NCI-H524 (cell line): ENCODE measurements at regions not wholly inside any gene's neighbourhood (a gene's known extent, or its start where the extent isn't known, plus 50 kb on each side); places are given as distances from the start of the nearest gene placed in this dataset.
"Not testable (repeated sequence)": the region's sequence is repeated elsewhere in the genome, so short reads cannot be mapped to it uniquely, and the experiment has no call there.

Experiments
- DNase-seq, 2 experiments: peaks; one replicate each; lab custom pipeline; 2025; lab: John Stamatoyannopoulos, UW

- DNase-seq: no peak
Measured at GRCh38 chr12:131600160-131600532, 110.7 kb upstream of the SFSWAP start.

- DNase-seq: not testable (repeated sequence)
Measured at GRCh38 chr12:131601499-131601898, 109.4 kb upstream of the SFSWAP start.

- DNase-seq: no peak
Measured at GRCh38 chr12:131603106-131603938, 107.6 kb upstream of the SFSWAP start.

- no peak for DNase-seq
Measured at GRCh38 chr12:131603939-131604795, 106.7 kb upstream of the SFSWAP start.

- DNase-seq: no peak
Measured at GRCh38 chr12:131604859-131605258, 106.0 kb upstream of the SFSWAP start.

GRCh38 chr12:131605304-131605829 is 105.5 kb upstream of the SFSWAP start:
- no peak for DNase-seq

GRCh38 chr12:131606218-131606901 is 104.5 kb upstream of the SFSWAP start:
- no peak for DNase-seq

GRCh38 chr12:131607658-131608447 is 103.0 kb upstream of the SFSWAP start:
- DNase-seq: no peak

GRCh38 chr12:131608740-131609690 is 101.9 kb upstream of the SFSWAP start:
- peak in 1 of 2 experiments; percentile 13 for DNase-seq

GRCh38 chr12:131609762-131610161 is 101.1 kb upstream of the SFSWAP start:
- no peak for DNase-seq

GRCh38 chr12:131610181-131610580 is 100.7 kb upstream of the SFSWAP start:
- no peak for DNase-seq

- no peak for DNase-seq
Measured at GRCh38 chr12:131610891-131611290, 100.0 kb upstream of the SFSWAP start.

GRCh38 chr12:131611416-131612091 is 99.3 kb upstream of the SFSWAP start:
- DNase-seq: no peak

GRCh38 chr12:131612092-131612755 is 98.7 kb upstream of the SFSWAP start:
- DNase-seq: no peak

- no peak for DNase-seq
Measured at GRCh38 chr12:131613186-131613585, 97.7 kb upstream of the SFSWAP start.

GRCh38 chr12:131613678-131614077 is 97.2 kb upstream of the SFSWAP start:
- DNase-seq: no peak

GRCh38 chr12:131615326-131616042 is 95.4 kb upstream of the SFSWAP start:
- no peak for DNase-seq

GRCh38 chr12:131616043-131616700 is 94.7 kb upstream of the SFSWAP start:
- no peak for DNase-seq
